CD14-positive monocyte (primary cell): ENCODE measurements at regions not wholly inside any gene's neighbourhood (a gene's known extent, or its start where the extent isn't known, plus 50 kb on each side); places are given as distances from the start of the nearest gene placed in this dataset.

Experiments used
- DNase-seq, 3 donors: peaks; one replicate each; pipeline ENCODE4 v3.0.0-alpha.2; 2011 to 2022
- H2AFZ ChIP-seq: 2 replicates; pipeline ENCODE4 v1.6.0; 2012; ENCODE audit warnings: mild to moderate bottlenecking, low read depth, low read length, inconsistent platforms; ENCODE audit not compliant: insufficient read depth, poor library complexity, severe bottlenecking
- H3K27ac ChIP-seq, 2 donors: 1 replicate in 1 of 2; 2 replicates in 1 of 2; pipeline ENCODE4 v1.5.1; 2012 to 2013; ENCODE audit warnings: low read length in 2 of 2, control low read depth in 1 of 2, inconsistent platforms in 1 of 2, low read depth in 1 of 2, mild to moderate bottlenecking in 1 of 2
- H3K27me3 ChIP-seq, 2 donors: one replicate each; pipeline versions ENCODE4 v1.6.0 to v1.6.1; 2011 to 2013; ENCODE audit warnings: low read length in 2 of 2; ENCODE audit not compliant: control insufficient read depth in 2 of 2, insufficient read depth in 2 of 2
- H3K36me3 ChIP-seq, 2 donors: replicated peaks in 1 of 2; 1 replicate in 1 of 2; 2 replicates in 1 of 2; pipeline versions ENCODE4 v1.5.1 to v1.6.1; 2012 to 2013; ENCODE audit warnings: low read length in 2 of 2, control low read depth in 1 of 2, inconsistent platforms in 1 of 2, mild to moderate bottlenecking in 1 of 2; ENCODE audit not compliant: insufficient read depth in 2 of 2, control insufficient read depth in 1 of 2
- H3K4me1 ChIP-seq, 2 donors: 1 replicate in 1 of 2; 2 replicates in 1 of 2; pipeline versions ENCODE4 v1.5.1 to v1.6.1; 2012 to 2013; ENCODE audit warnings: low read length in 2 of 2, control low read depth in 1 of 2, inconsistent platforms in 1 of 2, mild to moderate bottlenecking in 1 of 2, moderate library complexity in 1 of 2; ENCODE audit not compliant: insufficient read depth in 2 of 2, control insufficient read depth in 1 of 2
- H3K4me2 ChIP-seq: replicated peaks from 2 replicates; pipeline ENCODE3; 2012; ENCODE audit warnings: low read length, moderate library complexity, mild to moderate bottlenecking; ENCODE audit not compliant: poor library complexity, severe bottlenecking; ENCODE audit errors: extremely low read depth
- H3K4me3 ChIP-seq, 3 experiments: fragments of 200-600 bp in 1 of 3; sonication (generic) in 1 of 3; replicated peaks in 1 of 3; 1 replicate in 2 of 3; 2 replicates in 1 of 3; pipeline ENCODE4 v1.5.1; 2011 to 2013; ENCODE audit warnings: low read length in 3 of 3, mild to moderate bottlenecking in 3 of 3, control low read depth in 2 of 3, low read depth in 2 of 3, inconsistent platforms in 1 of 3, moderate library complexity in 1 of 3
- H3K79me2 ChIP-seq: 2 replicates; pipeline ENCODE4 v1.6.0; 2012; ENCODE audit warnings: mild to moderate bottlenecking, control low read depth, inconsistent platforms, low read length, moderate library complexity; ENCODE audit not compliant: insufficient read depth
- H3K9ac ChIP-seq: 2 replicates; pipeline ENCODE4 v1.6.0; 2017; ENCODE audit warnings: low read length, mild to moderate bottlenecking; ENCODE audit not compliant: insufficient read depth, poor library complexity, severe bottlenecking
- H3K9me3 ChIP-seq, 2 donors: replicated peaks in 1 of 2; 1 replicate in 1 of 2; 2 replicates in 1 of 2; pipeline versions ENCODE4 v1.5.1 to v1.6.1; 2012 to 2013; ENCODE audit warnings: low read length in 2 of 2, control low read depth in 1 of 2; ENCODE audit not compliant: control insufficient read depth in 1 of 2, insufficient read depth in 1 of 2
- H4K20me1 ChIP-seq: 2 replicates; pipeline ENCODE4 v1.6.0; 2012; ENCODE audit warnings: mild to moderate bottlenecking, low read length, control low read depth, moderate library complexity; ENCODE audit not compliant: insufficient read depth
- H3K27ac Mint-ChIP-seq, 7 donors: one replicate each; pipeline ENCODE4 v1.8.0; 2020; ENCODE audit warnings: mild to moderate bottlenecking in 7 of 7, mixed read lengths in 7 of 7, moderate library complexity in 6 of 7, inconsistent platforms in 2 of 7
- H3K27me3 Mint-ChIP-seq, 3 donors: one replicate each; pipeline ENCODE4 v1.8.0; 2021 to 2022; ENCODE audit warnings: low read depth in 3 of 3, mild to moderate bottlenecking in 3 of 3, mixed read lengths in 3 of 3, moderate library complexity in 3 of 3, inconsistent platforms in 1 of 3
- H3K36me3 Mint-ChIP-seq, 2 donors: one replicate each; pipeline ENCODE4 v1.8.0; 2020; ENCODE audit warnings: mixed read lengths in 2 of 2, inconsistent platforms in 1 of 2, mild to moderate bottlenecking in 1 of 2
- H3K4me1 Mint-ChIP-seq: one replicate; pipeline ENCODE4 v1.8.0; 2020; ENCODE audit warnings: mild to moderate bottlenecking, mixed read lengths
- H3K4me3 Mint-ChIP-seq, 2 donors: one replicate each; pipeline ENCODE4 v1.8.0; 2020; ENCODE audit warnings: mild to moderate bottlenecking in 2 of 2, mixed read lengths in 2 of 2, moderate library complexity in 1 of 2
- H3K9me3 Mint-ChIP-seq, 7 donors: one replicate each; pipeline ENCODE4 v1.8.0; 2020 to 2022; ENCODE audit warnings: mixed read lengths in 7 of 7, mild to moderate bottlenecking in 6 of 7, moderate library complexity in 6 of 7, inconsistent platforms in 2 of 7
- CTCF ChIP-seq: fragments of 200-600 bp; IDR thresholded peaks from one replicate; pipeline ENCODE4 v1.8.0; 2022; ENCODE audit warnings: antibody characterized with exemption, mild to moderate bottlenecking
- WGBS: methylation state at CpG from one replicate; pipeline ENCODE4 v1.1.5; 2013; ENCODE audit warnings: missing lambda C conversion rate; ENCODE audit not compliant: insufficient coverage; 5-methylcytosine and 5-hydroxymethylcytosine counted together
- intact Hi-C, 2 donors: fragments of 100-400 bp; cut with micrococcal nuclease; formaldehyde crosslinking; loops; one replicate each; pipeline versions ENCODE4 v1.15.0 to v1.15.1; 2023

GRCh38 chr20:1811621-1812498 is 83.3 kb upstream of the SIRPA start:
- H3K79me2 ChIP-seq = no peaks in the 10 kb centered on the region
- H3K27ac ChIP-seq = peak overlapping the region; percentile 79 to 81
- H3K4me2 ChIP-seq = peak overlapping the region; percentile 62
- no peaks in the 10 kb centered on the region for H4K20me1 ChIP-seq
- Mint-ChIP-seq H3K9me3 (no peaks in the 10 kb centered on the region), H3K27me3 (peaks cover 3 to 7% (median 3%) of the 10 kb centered on the region in 3 donors), H3K4me3 (peak overlapping the region; percentile 64 to 84), H3K4me1 (peaks cover 73% of the 10 kb centered on the region), H3K27ac (peak overlapping the region; percentile 88 to 96 (median 93)), H3K36me3 (peaks cover 26 to 34% of the 10 kb centered on the region in 2 donors)
- no peaks in the 10 kb centered on the region for H3K9me3 ChIP-seq
- H3K36me3 ChIP-seq = peaks cover 0 to 5% of the 10 kb centered on the region in 2 donors
- H3K4me3 ChIP-seq = peak overlapping the region in 1 of 3 experiments; percentile 41
- H3K9ac ChIP-seq = no peak overlapping the region
- H3K27me3 ChIP-seq = no peaks in the 10 kb centered on the region
- H3K4me1 ChIP-seq = peaks cover 52 to 63% of the 10 kb centered on the region in 2 donors
- intact Hi-C loops = no loop called here
- peak in 1 of 3 donors; percentile 21 for DNase-seq
- TF ChIP-seq CTCF = no peak
- WGBS = 59% methylated on average over 4 of the region's 5 CpGs
- no peak overlapping the region for H2AFZ ChIP-seq

DNA sequence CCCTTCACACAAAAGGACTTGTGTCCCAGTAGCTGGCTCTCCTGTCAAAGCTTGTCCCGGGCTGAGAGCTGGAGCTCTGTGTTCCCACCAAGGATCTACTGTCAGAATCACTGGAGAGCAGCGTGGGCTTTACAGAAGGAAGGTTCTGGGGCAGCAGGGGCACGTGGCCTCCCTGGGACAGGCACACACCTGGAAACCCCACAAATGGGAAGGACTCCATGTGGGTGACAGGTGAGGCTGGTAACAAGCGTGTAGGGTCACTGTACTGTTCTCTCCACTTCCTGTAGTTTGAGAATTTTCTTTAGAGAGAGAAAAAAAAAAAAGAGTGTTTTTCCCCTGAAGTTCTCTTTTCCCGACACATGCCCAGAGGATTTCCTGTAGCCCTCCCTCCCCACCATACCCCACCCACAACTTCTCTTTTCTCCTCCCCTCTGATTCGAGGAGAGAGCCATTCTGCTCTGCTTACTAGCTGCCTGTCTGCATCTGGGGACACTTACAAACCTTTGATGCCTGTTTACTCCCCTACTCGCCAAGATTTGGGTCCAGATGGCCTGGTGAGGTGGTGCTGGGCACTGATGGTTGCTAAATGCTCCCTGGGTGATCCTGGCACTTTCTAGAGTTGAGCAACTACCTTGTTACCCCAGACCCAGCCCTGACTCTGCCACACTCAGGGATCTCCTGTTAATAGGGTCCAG is 84.1 kb upstream of the SIRPA start:
- Mint-ChIP-seq H3K4me3 (peak overlapping the region; percentile 64 to 84), H3K9me3 (no peaks in the 10 kb centered on the region), H3K4me1 (peaks cover 65% of the 10 kb centered on the region), H3K27me3 (peaks cover 2 to 7% (median 3%) of the 10 kb centered on the region in 3 donors), H3K36me3 (peaks cover 27 to 34% of the 10 kb centered on the region in 2 donors), H3K27ac (peak overlapping the region; percentile 88 to 96 (median 93))
- peak overlapping the region; percentile 62 for H3K4me2 ChIP-seq
- no peak overlapping the region for H3K9ac ChIP-seq
- peak in 2 of 3 donors; percentile 72 to 73 for DNase-seq
- intact Hi-C loops = no loop called here
- WGBS = 3% methylated on average over 3 of the region's 7 CpGs
- no peak for TF ChIP-seq CTCF
- H2AFZ ChIP-seq = no peak overlapping the region
- H4K20me1 ChIP-seq = no peaks in the 10 kb centered on the region
- no peaks in the 10 kb centered on the region for H3K9me3 ChIP-seq
- peak overlapping the region; percentile 79 to 81 for H3K27ac ChIP-seq
- peaks cover 44 to 55% of the 10 kb centered on the region in 2 donors for H3K4me1 ChIP-seq
- H3K4me3 ChIP-seq = peak overlapping the region in 1 of 3 experiments; percentile 41
- peaks cover 0 to 5% of the 10 kb centered on the region in 2 donors for H3K36me3 ChIP-seq
- H3K27me3 ChIP-seq = no peaks in the 10 kb centered on the region
- H3K79me2 ChIP-seq = no peaks in the 10 kb centered on the region
